DOHH2 (cell line): ENCODE measurements at regions not wholly inside any gene's neighbourhood (a gene's known extent, or its start where the extent isn't known, plus 50 kb on each side); places are given as distances from the start of the nearest gene placed in this dataset.

Experiments
- EZH2phosphoT487 ChIP-seq: fragments of 200-600 bp; sonication (generic); IDR thresholded peaks from 2 replicates; pipeline ENCODE4 v1.6.1; 2017; ENCODE audit warnings: borderline replicate concordance, mild to moderate bottlenecking, antibody characterized with exemption, low read length, moderate library complexity, mixed read lengths
- TF ChIP-seq, protein P1 (sequence below): fragments of 200-600 bp; sonication (generic); IDR thresholded peaks from one replicate; pipeline ENCODE4 v1.5.1; 2014; ENCODE audit warnings: antibody characterized with exemption, mild to moderate bottlenecking, low read depth, low read length; ENCODE audit not compliant: poor library complexity, severe bottlenecking

- no peak for TF ChIP-seq EZH2phosphoT487
- TF ChIP-seq, protein P1, sequence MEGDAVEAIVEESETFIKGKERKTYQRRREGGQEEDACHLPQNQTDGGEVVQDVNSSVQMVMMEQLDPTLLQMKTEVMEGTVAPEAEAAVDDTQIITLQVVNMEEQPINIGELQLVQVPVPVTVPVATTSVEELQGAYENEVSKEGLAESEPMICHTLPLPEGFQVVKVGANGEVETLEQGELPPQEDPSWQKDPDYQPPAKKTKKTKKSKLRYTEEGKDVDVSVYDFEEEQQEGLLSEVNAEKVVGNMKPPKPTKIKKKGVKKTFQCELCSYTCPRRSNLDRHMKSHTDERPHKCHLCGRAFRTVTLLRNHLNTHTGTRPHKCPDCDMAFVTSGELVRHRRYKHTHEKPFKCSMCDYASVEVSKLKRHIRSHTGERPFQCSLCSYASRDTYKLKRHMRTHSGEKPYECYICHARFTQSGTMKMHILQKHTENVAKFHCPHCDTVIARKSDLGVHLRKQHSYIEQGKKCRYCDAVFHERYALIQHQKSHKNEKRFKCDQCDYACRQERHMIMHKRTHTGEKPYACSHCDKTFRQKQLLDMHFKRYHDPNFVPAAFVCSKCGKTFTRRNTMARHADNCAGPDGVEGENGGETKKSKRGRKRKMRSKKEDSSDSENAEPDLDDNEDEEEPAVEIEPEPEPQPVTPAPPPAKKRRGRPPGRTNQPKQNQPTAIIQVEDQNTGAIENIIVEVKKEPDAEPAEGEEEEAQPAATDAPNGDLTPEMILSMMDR = no peak
Observed at GRCh38 chr22:26939466-26939865, 282.1 kb downstream of the MIAT start.
